ENCODE measurements at regions not wholly inside any gene's neighbourhood (a gene's known extent, or its start where the extent isn't known, plus 50 kb on each side); places are given as distances from the start of the nearest gene placed in this dataset.
A peak's percentile ranks its signal among the peaks of the same experiment; 100 is the strongest.

DNA sequence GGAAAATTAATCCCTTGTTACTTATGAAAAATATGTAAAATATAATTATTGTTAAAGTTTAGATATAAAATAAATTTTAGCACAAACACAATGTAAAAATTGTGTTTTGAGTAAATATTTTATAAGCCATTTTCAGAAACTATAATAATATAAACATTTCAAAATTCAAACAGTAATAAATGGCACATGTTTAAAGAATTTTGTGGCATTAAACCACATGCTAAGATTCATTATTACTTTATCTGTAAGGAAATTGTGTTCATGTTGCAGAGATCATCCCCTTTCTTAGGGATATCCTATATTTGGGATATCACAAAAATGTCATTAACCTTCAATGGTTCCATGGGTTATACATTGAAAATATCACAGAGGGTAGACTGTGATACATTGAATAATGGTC lies 1044.3 kb downstream of the AMY1C start:
- intact Hi-C loops (cut with micrococcal nuclease; ENCODE audit: unreplicated experiment): no loop called here

DNA sequence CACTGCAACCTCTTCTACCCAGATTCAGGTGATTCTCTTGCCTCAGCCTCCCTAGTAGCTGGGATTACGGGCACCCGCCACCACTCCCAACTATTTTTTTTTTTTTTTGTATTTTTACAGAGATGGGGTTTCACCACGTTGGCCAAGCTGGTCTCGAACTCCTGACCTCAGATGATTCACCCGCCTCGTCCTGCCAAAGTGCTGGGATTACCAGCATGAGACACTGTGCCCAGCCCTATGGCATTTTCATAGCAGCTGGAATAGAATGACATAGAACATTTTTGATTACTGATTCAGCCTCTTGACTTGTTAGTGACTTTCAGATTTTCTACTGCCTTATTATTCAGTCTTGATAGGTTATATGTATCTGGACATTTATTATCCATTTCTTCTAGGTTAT lies 1046.2 kb downstream of the AMY1C start:
- no peaks in the 10 kb centered on the region for H3K79me2 ChIP-seq (ENCODE audit: insufficient read depth, low read length)
- no peak overlapping the region for H3K27ac ChIP-seq (ENCODE audit: extremely low read length, insufficient read depth, low read length)
- BruUV-seq (replicated peaks): no TSS peak
- H3K4me1 ChIP-seq (ENCODE audit: insufficient read depth, low read length): no peaks in the 10 kb centered on the region
- FAIRE-seq: no peak
- H3K4me3 ChIP-seq (replicated peaks in 1 of 3; ENCODE audit: insufficient read depth in 1 of 3, low read depth in 2 of 3, low read length in 3 of 3): no peak overlapping the region
- H3K36me3 ChIP-seq (replicated peaks in 1 of 2; ENCODE audit: control insufficient read depth in 1 of 2, insufficient read depth in 2 of 2, low read length in 2 of 2): no peaks in the 10 kb centered on the region
- H3K9me3 ChIP-seq (ENCODE audit: low read length): no peaks in the 10 kb centered on the region
- no peak overlapping the region for H3K9ac ChIP-seq (ENCODE audit: insufficient read depth, low read depth, low read length)
- H3K4me2 ChIP-seq (ENCODE audit: low read depth, low read length): no peak overlapping the region
- DNase-seq (ENCODE audit: low spot score): no peak
- no peak overlapping the region for H2AFZ ChIP-seq (ENCODE audit: low read length)
- in situ Hi-C loops (cut with HindIII; ENCODE audit: extremely low pct_ligation_motif_present, low pct_unique_long_range_greater_than_20kb): no loop called here
- intact Hi-C loops (cut with micrococcal nuclease; ENCODE audit: unreplicated experiment): no loop called here
- ChIA-PET CTCF (ENCODE audit: low intra/inter-chr PET ratio, low total read pairs) (no interaction called here), POLR2A (no interaction called here)
- 2% methylated on average over 6 of the region's 6 CpGs for WGBS (ENCODE audit: low lambda C conversion rate)
- ATAC-seq: no peak
- H3K27me3 ChIP-seq (ENCODE audit: control insufficient read depth in 1 of 2, insufficient read depth in 2 of 2, low read length in 2 of 2): no peaks in the 10 kb centered on the region
- H4K20me1 ChIP-seq (ENCODE audit: insufficient read depth, low read length): no peaks in the 10 kb centered on the region
- TF ChIP-seq ZFX (CRISPR knock-in tag; IDR thresholded peaks at IDR 0.05; ENCODE audit: low read depth): no peak
- no peak for TF ChIP-seq SMAD3 (CRISPR knock-in tag; IDR thresholded peaks at IDR 0.05)
- no peak for TF ChIP-seq ZNF235 (CRISPR knock-in tag; IDR thresholded peaks at IDR 0.05; ENCODE audit: borderline replicate concordance)
- no peak for TF ChIP-seq RFXAP (CRISPR knock-in tag; IDR thresholded peaks at IDR 0.05; ENCODE audit: borderline replicate concordance)
- no peak for TF ChIP-seq NFIB (CRISPR knock-in tag; IDR thresholded peaks at IDR 0.05; ENCODE audit: borderline replicate concordance)
- no peak for TF ChIP-seq ZNF747 (CRISPR knock-in tag; IDR thresholded peaks at IDR 0.05; ENCODE audit: borderline replicate concordance)
- TF ChIP-seq, protein P1, sequence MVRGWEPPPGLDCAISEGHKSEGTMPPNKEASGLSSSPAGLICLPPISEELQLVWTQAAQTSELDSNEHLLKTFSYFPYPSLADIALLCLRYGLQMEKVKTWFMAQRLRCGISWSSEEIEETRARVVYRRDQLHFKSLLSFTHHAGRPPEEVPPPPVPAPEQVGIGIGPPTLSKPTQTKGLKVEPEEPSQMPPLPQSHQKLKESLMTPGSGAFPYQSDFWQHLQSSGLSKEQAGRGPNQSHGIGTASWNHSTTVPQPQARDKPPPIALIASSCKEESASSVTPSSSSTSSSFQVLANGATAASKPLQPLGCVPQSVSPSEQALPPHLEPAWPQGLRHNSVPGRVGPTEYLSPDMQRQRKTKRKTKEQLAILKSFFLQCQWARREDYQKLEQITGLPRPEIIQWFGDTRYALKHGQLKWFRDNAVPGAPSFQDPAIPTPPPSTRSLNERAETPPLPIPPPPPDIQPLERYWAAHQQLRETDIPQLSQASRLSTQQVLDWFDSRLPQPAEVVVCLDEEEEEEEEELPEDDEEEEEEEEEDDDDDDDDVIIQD (CRISPR knock-in tag; IDR thresholded peaks at IDR 0.05; ENCODE audit: low read depth): no peak
- TF ChIP-seq, protein P2, sequence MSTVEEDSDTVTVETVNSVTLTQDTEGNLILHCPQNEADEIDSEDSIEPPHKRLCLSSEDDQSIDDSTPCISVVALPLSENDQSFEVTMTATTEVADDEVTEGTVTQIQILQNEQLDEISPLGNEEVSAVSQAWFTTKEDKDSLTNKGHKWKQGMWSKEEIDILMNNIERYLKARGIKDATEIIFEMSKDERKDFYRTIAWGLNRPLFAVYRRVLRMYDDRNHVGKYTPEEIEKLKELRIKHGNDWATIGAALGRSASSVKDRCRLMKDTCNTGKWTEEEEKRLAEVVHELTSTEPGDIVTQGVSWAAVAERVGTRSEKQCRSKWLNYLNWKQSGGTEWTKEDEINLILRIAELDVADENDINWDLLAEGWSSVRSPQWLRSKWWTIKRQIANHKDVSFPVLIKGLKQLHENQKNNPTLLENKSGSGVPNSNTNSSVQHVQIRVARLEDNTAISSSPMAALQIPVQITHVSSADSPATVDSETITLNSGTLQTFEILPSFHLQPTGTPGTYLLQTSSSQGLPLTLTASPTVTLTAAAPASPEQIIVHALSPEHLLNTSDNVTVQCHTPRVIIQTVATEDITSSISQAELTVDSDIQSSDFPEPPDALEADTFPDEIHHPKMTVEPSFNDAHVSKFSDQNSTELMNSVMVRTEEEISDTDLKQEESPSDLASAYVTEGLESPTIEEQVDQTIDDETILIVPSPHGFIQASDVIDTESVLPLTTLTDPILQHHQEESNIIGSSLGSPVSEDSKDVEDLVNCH (CRISPR knock-in tag; IDR thresholded peaks at IDR 0.05): no peak
- TF ChIP-seq SIX1 (CRISPR knock-in tag; IDR thresholded peaks at IDR 0.05; ENCODE audit: borderline replicate concordance): no peak

More for the DNA sequence above, 1044.3 kb downstream of the AMY1C start:
- Histone ChIP-seq H3K27ac (ENCODE audit: extremely low read length, insufficient read depth, low read length) (no peak overlapping the region), H3K9ac (ENCODE audit: insufficient read depth, low read depth, low read length) (no peak overlapping the region), H3K36me3 (replicated peaks in 1 of 2; ENCODE audit: control insufficient read depth in 1 of 2, insufficient read depth in 2 of 2, low read length in 2 of 2) (no peaks in the 10 kb centered on the region), H3K79me2 (ENCODE audit: insufficient read depth, low read length) (no peaks in the 10 kb centered on the region), H4K20me1 (ENCODE audit: insufficient read depth, low read length) (no peaks in the 10 kb centered on the region), H3K27me3 (ENCODE audit: control insufficient read depth in 1 of 2, insufficient read depth in 2 of 2, low read length in 2 of 2) (no peaks in the 10 kb centered on the region), H3K4me2 (ENCODE audit: low read depth, low read length) (no peak overlapping the region), H3K9me3 (ENCODE audit: low read length) (no peaks in the 10 kb centered on the region), H3K4me1 (ENCODE audit: insufficient read depth, low read length) (no peaks in the 10 kb centered on the region), H2AFZ (ENCODE audit: low read length) (no peak overlapping the region), H3K4me3 (replicated peaks in 1 of 3; ENCODE audit: insufficient read depth in 1 of 3, low read depth in 2 of 3, low read length in 3 of 3) (no peak overlapping the region)
- POLR2A ChIA-PET: no interaction called here
- no TSS peak for BruUV-seq (replicated peaks)
- no peak for ATAC-seq
- in situ Hi-C loops (cut with HindIII; ENCODE audit: extremely low pct_ligation_motif_present, low pct_unique_long_range_greater_than_20kb): no loop called here
- CTCF ChIA-PET (ENCODE audit: low intra/inter-chr PET ratio, low total read pairs): no interaction called here
- TF ChIP-seq, protein P3, sequence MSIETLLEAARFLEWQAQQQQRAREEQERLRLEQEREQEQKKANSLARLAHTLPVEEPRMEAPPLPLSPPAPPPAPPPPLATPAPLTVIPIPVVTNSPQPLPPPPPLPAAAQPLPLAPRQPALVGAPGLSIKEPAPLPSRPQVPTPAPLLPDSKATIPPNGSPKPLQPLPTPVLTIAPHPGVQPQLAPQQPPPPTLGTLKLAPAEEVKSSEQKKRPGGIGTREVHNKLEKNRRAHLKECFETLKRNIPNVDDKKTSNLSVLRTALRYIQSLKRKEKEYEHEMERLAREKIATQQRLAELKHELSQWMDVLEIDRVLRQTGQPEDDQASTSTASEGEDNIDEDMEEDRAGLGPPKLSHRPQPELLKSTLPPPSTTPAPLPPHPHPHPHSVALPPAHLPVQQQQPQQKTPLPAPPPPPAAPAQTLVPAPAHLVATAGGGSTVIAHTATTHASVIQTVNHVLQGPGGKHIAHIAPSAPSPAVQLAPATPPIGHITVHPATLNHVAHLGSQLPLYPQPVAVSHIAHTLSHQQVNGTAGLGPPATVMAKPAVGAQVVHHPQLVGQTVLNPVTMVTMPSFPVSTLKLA (IDR thresholded peaks at IDR 0.05): peak; percentile 91
- TF ChIP-seq, protein P4, sequence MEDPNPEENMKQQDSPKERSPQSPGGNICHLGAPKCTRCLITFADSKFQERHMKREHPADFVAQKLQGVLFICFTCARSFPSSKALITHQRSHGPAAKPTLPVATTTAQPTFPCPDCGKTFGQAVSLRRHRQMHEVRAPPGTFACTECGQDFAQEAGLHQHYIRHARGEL (CRISPR knock-in tag; IDR thresholded peaks at IDR 0.05): no peak
- no peak for DNase-seq (ENCODE audit: low spot score)
- no peak for FAIRE-seq
